Loucy (cell line): ENCODE measurements at regions not wholly inside any gene's neighbourhood (a gene's known extent, or its start where the extent isn't known, plus 50 kb on each side); places are given as distances from the start of the nearest gene placed in this dataset.
"Not testable (repeated sequence)": the region's sequence is repeated elsewhere in the genome, so short reads cannot be mapped to it uniquely, and the experiment has no call there.

Source experiments
- H2AFZ ChIP-seq: fragments of 200-600 bp; sonication (generic); 2 replicates; pipeline ENCODE4 v1.6.0; 2016; ENCODE audit warnings: antibody characterized with exemption, mild to moderate bottlenecking, low read length, moderate library complexity
- H3F3A ChIP-seq: fragments of 200-600 bp; 2 replicates; pipeline ENCODE4 v1.6.0; 2016; ENCODE audit warnings: antibody characterized with exemption, low read depth, mild to moderate bottlenecking
- H3K27me3 ChIP-seq: fragments of 200-600 bp; sonication (generic); 2 replicates; pipeline ENCODE4 v1.6.1; 2014; ENCODE audit warnings: low read length, mild to moderate bottlenecking; ENCODE audit not compliant: insufficient read depth, poor library complexity, severe bottlenecking
- H3K36me3 ChIP-seq: fragments of 200-600 bp; sonication (generic); 2 replicates; pipeline ENCODE4 v1.6.1; 2016; ENCODE audit warnings: low read length; ENCODE audit not compliant: insufficient read depth
- H3K4me1 ChIP-seq: fragments of 200-600 bp; sonication (generic); 2 replicates; pipeline ENCODE4 v1.5.1; 2014; ENCODE audit warnings: low read length, mild to moderate bottlenecking; ENCODE audit not compliant: insufficient read depth, poor library complexity, severe bottlenecking
- H3K4me2 ChIP-seq: fragments of 200-600 bp; sonication (generic); 2 replicates; pipeline ENCODE4 v1.6.0; 2014; ENCODE audit warnings: antibody characterized with exemption, low read length, low read depth, mild to moderate bottlenecking; ENCODE audit not compliant: poor library complexity, severe bottlenecking
- H3K4me3 ChIP-seq: fragments of 200-600 bp; sonication (generic); 2 replicates; pipeline ENCODE4 v1.5.1; 2014; ENCODE audit warnings: low read length, mild to moderate bottlenecking, mixed read lengths; ENCODE audit not compliant: poor library complexity, severe bottlenecking
- H3K79me2 ChIP-seq: fragments of 200-600 bp; sonication (generic); 2 replicates; pipeline ENCODE4 v1.6.1; 2014; ENCODE audit warnings: low read length; ENCODE audit not compliant: insufficient read depth
- H3K9ac ChIP-seq: fragments of 200-600 bp; sonication (generic); 2 replicates; pipeline ENCODE4 v1.6.0; 2014; ENCODE audit warnings: mild to moderate bottlenecking, low read depth, low read length, moderate library complexity; ENCODE audit not compliant: poor library complexity, severe bottlenecking
- H3K9me2 ChIP-seq: fragments of 200-600 bp; sonication (generic); replicated peaks from 2 replicates; pipeline ENCODE4 v1.6.1; 2016; ENCODE audit warnings: low read depth, low read length, mixed read lengths
- H3K9me3 ChIP-seq: fragments of 200-600 bp; sonication (generic); 2 replicates; pipeline ENCODE4 v1.6.1; 2014; ENCODE audit warnings: mild to moderate bottlenecking, antibody characterized with exemption, low read length, low read depth; ENCODE audit not compliant: insufficient read depth
- H4K20me1 ChIP-seq: fragments of 200-600 bp; sonication (generic); 2 replicates; pipeline ENCODE4 v1.6.0; 2014; ENCODE audit warnings: antibody characterized with exemption, low read length, mild to moderate bottlenecking; ENCODE audit not compliant: insufficient read depth, poor library complexity, severe bottlenecking
- EZH2phosphoT487 ChIP-seq: fragments of 200-600 bp; IDR thresholded peaks from 2 replicates; pipeline ENCODE4 v1.6.1; 2018; ENCODE audit warnings: antibody characterized with exemption, mild to moderate bottlenecking, moderate library complexity, borderline replicate concordance
- TF ChIP-seq, protein P1 (sequence below): fragments of 200-600 bp; sonication (generic); conservative IDR thresholded peaks from 2 replicates; pipeline ENCODE4 v1.5.1; 2014; ENCODE audit warnings: mild to moderate bottlenecking, antibody characterized with exemption, low read length

- no peaks in the 10 kb centered on the region for H3K9me2 ChIP-seq
- H3K27me3 ChIP-seq, result no peaks in the 10 kb centered on the region
- no peak overlapping the region for H3K4me3 ChIP-seq
- H3K4me2 ChIP-seq, result no peak overlapping the region
- TF ChIP-seq EZH2phosphoT487, result no peak
- TF ChIP-seq, protein P1, sequence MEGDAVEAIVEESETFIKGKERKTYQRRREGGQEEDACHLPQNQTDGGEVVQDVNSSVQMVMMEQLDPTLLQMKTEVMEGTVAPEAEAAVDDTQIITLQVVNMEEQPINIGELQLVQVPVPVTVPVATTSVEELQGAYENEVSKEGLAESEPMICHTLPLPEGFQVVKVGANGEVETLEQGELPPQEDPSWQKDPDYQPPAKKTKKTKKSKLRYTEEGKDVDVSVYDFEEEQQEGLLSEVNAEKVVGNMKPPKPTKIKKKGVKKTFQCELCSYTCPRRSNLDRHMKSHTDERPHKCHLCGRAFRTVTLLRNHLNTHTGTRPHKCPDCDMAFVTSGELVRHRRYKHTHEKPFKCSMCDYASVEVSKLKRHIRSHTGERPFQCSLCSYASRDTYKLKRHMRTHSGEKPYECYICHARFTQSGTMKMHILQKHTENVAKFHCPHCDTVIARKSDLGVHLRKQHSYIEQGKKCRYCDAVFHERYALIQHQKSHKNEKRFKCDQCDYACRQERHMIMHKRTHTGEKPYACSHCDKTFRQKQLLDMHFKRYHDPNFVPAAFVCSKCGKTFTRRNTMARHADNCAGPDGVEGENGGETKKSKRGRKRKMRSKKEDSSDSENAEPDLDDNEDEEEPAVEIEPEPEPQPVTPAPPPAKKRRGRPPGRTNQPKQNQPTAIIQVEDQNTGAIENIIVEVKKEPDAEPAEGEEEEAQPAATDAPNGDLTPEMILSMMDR, result no peak
- peaks cover 9% of the 10 kb centered on the region; the same call in 1 of the 2 replicates for H3K9me3 ChIP-seq
- H4K20me1 ChIP-seq, result no peaks in the 10 kb centered on the region
- H3K4me1 ChIP-seq, result no peaks in the 10 kb centered on the region
- H3K9ac ChIP-seq, result no peak overlapping the region
- H3K79me2 ChIP-seq, result no peaks in the 10 kb centered on the region
- no peak overlapping the region for H2AFZ ChIP-seq
- H3F3A ChIP-seq, result no peaks in the 10 kb centered on the region
- no peaks in the 10 kb centered on the region for H3K36me3 ChIP-seq
Measured at GRCh38 chr6:169118346-169118830, 135.3 kb downstream of the THBS2 start.

- H3K27me3 ChIP-seq, result no peaks in the 10 kb centered on the region
- no peaks in the 10 kb centered on the region for H3K4me1 ChIP-seq
- no peak overlapping the region for H2AFZ ChIP-seq
- H4K20me1 ChIP-seq, result no peaks in the 10 kb centered on the region
- no peak overlapping the region for H3K9ac ChIP-seq
- H3F3A ChIP-seq, result no peaks in the 10 kb centered on the region
- TF ChIP-seq, protein P1, result no peak
- no peak for TF ChIP-seq EZH2phosphoT487
- no peaks in the 10 kb centered on the region for H3K36me3 ChIP-seq
- no peak overlapping the region for H3K4me3 ChIP-seq
- peaks cover 13% of the 10 kb centered on the region; the same call in 1 of the 2 replicates for H3K9me3 ChIP-seq
- H3K4me2 ChIP-seq, result no peak overlapping the region
- H3K79me2 ChIP-seq, result no peaks in the 10 kb centered on the region
- no peaks in the 10 kb centered on the region for H3K9me2 ChIP-seq
Measured at GRCh38 chr6:169117663-169118062, 136.0 kb downstream of the THBS2 start.

GRCh38 chr6:169115632-169116031, 138.0 kb downstream of the THBS2 start:
- no peak overlapping the region for H3K4me2 ChIP-seq
- H3K4me1 ChIP-seq, result no peaks in the 10 kb centered on the region
- H3K79me2 ChIP-seq, result no peaks in the 10 kb centered on the region
- H3K4me3 ChIP-seq, result no peak overlapping the region
- no peak overlapping the region for H3K9ac ChIP-seq
- no peak overlapping the region for H2AFZ ChIP-seq
- H3K27me3 ChIP-seq, result no peaks in the 10 kb centered on the region
- peaks cover 17% of the 10 kb centered on the region; the same call in 1 of the 2 replicates for H3K9me3 ChIP-seq
- no peaks in the 10 kb centered on the region for H3K9me2 ChIP-seq
- TF ChIP-seq, protein P1, result no peak
- no peak for TF ChIP-seq EZH2phosphoT487
- H4K20me1 ChIP-seq, result no peaks in the 10 kb centered on the region
- H3F3A ChIP-seq, result no peaks in the 10 kb centered on the region
- H3K36me3 ChIP-seq, result no peaks in the 10 kb centered on the region

GRCh38 chr6:169114632-169115031, 139.0 kb downstream of the THBS2 start:
- H3K36me3 ChIP-seq, H3K4me2 ChIP-seq, H4K20me1 ChIP-seq, H3K4me3 ChIP-seq, H3F3A ChIP-seq, H3K9me2 ChIP-seq, H3K27me3 ChIP-seq, H2AFZ ChIP-seq, H3K79me2 ChIP-seq, H3K4me1 ChIP-seq, H3K9ac ChIP-seq: not testable (repeated sequence)
- H3K9me3 ChIP-seq, result peaks cover 22% of the 10 kb centered on the region; the same call in 1 of the 2 replicates
